ENCODE measurements at regions not wholly inside any gene's neighbourhood (a gene's known extent, or its start where the extent isn't known, plus 50 kb on each side); places are given as distances from the start of the nearest gene placed in this dataset.

GRCh38 chr9:17881371-17881770 is 302.5 kb downstream of the SH3GL2 start:
- no peaks in the 10 kb centered on the region for H3K9me3 ChIP-seq (ENCODE audit: control extremely low read depth in 1 of 3, control insufficient read depth in 2 of 3, insufficient read depth in 1 of 3, low read length in 2 of 3)
- no peaks in the 10 kb centered on the region for H3K79me2 ChIP-seq (ENCODE audit: control insufficient read depth, insufficient read depth, low read length)
- ChIA-PET POLR2A (no interaction called here), CTCF (no interaction called here)
- Mint-ChIP-seq H3K4me1 (no peaks in the 10 kb centered on the region), H3K9me3 (ENCODE audit: insufficient read depth) (no peaks in the 10 kb centered on the region), H3K27ac (no peak overlapping the region), H3K27me3 (no peaks in the 10 kb centered on the region), H3K4me3 (no peak overlapping the region)
- DNase-seq, result no peak
- TF ChIP-seq, protein P1, sequence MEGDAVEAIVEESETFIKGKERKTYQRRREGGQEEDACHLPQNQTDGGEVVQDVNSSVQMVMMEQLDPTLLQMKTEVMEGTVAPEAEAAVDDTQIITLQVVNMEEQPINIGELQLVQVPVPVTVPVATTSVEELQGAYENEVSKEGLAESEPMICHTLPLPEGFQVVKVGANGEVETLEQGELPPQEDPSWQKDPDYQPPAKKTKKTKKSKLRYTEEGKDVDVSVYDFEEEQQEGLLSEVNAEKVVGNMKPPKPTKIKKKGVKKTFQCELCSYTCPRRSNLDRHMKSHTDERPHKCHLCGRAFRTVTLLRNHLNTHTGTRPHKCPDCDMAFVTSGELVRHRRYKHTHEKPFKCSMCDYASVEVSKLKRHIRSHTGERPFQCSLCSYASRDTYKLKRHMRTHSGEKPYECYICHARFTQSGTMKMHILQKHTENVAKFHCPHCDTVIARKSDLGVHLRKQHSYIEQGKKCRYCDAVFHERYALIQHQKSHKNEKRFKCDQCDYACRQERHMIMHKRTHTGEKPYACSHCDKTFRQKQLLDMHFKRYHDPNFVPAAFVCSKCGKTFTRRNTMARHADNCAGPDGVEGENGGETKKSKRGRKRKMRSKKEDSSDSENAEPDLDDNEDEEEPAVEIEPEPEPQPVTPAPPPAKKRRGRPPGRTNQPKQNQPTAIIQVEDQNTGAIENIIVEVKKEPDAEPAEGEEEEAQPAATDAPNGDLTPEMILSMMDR (IDR thresholded peaks at IDR 0.05), result no peak
- no peak for TF ChIP-seq EZH2 (IDR thresholded peaks at IDR 0.05; ENCODE audit: borderline replicate concordance, insufficient read depth, low read depth, low read length, poor library complexity, severe bottlenecking)
- WGBS (ENCODE audit: insufficient coverage), result 98% methylated on average over 8 of the region's 9 CpGs
- H3K4me2 ChIP-seq (replicated peaks; ENCODE audit: low read depth, low read length, poor library complexity, severe bottlenecking), result no peak overlapping the region
- intact Hi-C loops (cut with micrococcal nuclease), result no loop called here
- no peaks in the 10 kb centered on the region for H4K20me1 ChIP-seq (ENCODE audit: control insufficient read depth, insufficient read depth, low read length, poor library complexity, severe bottlenecking)
- no peak for ATAC-seq (ENCODE audit: low read depth)
- H3K4me1 ChIP-seq (ENCODE audit: control insufficient read depth in 2 of 2, insufficient read depth in 2 of 2, low read length in 2 of 2), result no peaks in the 10 kb centered on the region
- H3K9ac ChIP-seq (ENCODE audit: low read length), result no peak overlapping the region
- H2AFZ ChIP-seq (ENCODE audit: insufficient read depth, low read depth, low read length, poor library complexity, severe bottlenecking), result no peak overlapping the region
- H3K36me3 ChIP-seq (replicated peaks in 1 of 2; ENCODE audit: control extremely low read depth in 1 of 2, control insufficient read depth in 1 of 2, extremely low read depth in 1 of 2, insufficient read depth in 2 of 2, low read length in 1 of 2), result no peaks in the 10 kb centered on the region
- H3K27me3 ChIP-seq (replicated peaks in 1 of 4; ENCODE audit: control extremely low read depth in 1 of 4, control insufficient read depth in 3 of 4, insufficient read depth in 4 of 4, low read length in 3 of 4), result no peaks in the 10 kb centered on the region
- H3K27ac ChIP-seq (ENCODE audit: low read length in 2 of 2), result no peak overlapping the region
- no peak overlapping the region for H3K4me3 ChIP-seq (ENCODE audit: control extremely low read depth in 1 of 5, extremely low read depth in 1 of 5, insufficient read depth in 1 of 5, low read depth in 2 of 5, low read length in 4 of 5)

DNA sequence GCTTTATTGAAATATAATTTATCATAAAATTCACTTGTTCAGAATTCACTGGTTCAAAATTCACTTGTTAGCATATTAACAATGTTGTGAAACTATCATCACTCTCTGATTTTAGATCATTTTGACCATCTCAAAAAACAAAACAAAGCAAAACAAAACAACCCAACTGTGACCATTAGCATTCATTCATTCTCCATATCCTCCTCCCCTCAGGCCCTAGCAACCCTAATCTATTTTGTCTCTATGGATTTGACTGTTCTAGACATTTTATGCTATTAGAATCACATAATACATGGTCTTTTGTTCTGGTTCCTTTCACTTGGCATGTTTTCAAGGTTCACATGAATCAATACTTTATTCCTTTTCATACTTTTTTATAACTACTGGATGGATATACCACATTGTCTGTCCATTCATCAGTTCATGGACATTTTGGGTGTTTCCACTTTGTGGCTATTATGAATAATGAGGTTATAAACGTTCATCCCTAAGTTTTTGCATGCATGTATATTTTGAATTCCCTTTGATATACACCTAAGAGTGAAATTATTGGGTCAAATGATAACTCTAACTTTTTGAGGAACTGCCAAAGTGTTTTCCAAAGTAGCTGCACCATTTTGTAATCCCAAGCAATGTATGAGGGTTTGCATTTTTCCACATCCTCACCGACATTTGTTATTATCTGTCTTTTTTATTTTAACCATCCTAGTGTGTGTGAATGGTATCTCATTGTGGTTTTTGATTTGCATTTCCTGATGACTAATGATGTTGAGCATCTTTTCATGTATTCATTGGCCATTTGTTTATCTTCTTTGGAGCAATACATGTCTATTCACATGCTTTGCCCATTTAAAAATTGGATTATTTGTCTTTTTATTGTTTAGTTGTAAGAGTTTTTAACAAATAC is 304.1 kb downstream of the SH3GL2 start:
- Histone ChIP-seq H4K20me1 (ENCODE audit: control insufficient read depth, insufficient read depth, low read length, poor library complexity, severe bottlenecking) (no peaks in the 10 kb centered on the region), H3K4me2 (replicated peaks; ENCODE audit: low read depth, low read length, poor library complexity, severe bottlenecking) (no peak overlapping the region), H3K4me3 (ENCODE audit: control extremely low read depth in 1 of 5, extremely low read depth in 1 of 5, insufficient read depth in 1 of 5, low read depth in 2 of 5, low read length in 4 of 5) (no peak overlapping the region), H3K27ac (ENCODE audit: low read length in 2 of 2) (no peak overlapping the region), H3K36me3 (replicated peaks in 1 of 2; ENCODE audit: control extremely low read depth in 1 of 2, control insufficient read depth in 1 of 2, extremely low read depth in 1 of 2, insufficient read depth in 2 of 2, low read length in 1 of 2) (no peaks in the 10 kb centered on the region), H3K9ac (ENCODE audit: low read length) (no peak overlapping the region), H3K79me2 (ENCODE audit: control insufficient read depth, insufficient read depth, low read length) (no peaks in the 10 kb centered on the region), H3K4me1 (ENCODE audit: control insufficient read depth in 2 of 2, insufficient read depth in 2 of 2, low read length in 2 of 2) (no peaks in the 10 kb centered on the region), H3K9me3 (ENCODE audit: control extremely low read depth in 1 of 3, control insufficient read depth in 2 of 3, insufficient read depth in 1 of 3, low read length in 2 of 3) (no peaks in the 10 kb centered on the region), H2AFZ (ENCODE audit: insufficient read depth, low read depth, low read length, poor library complexity, severe bottlenecking) (no peak overlapping the region), H3K27me3 (replicated peaks in 1 of 4; ENCODE audit: control extremely low read depth in 1 of 4, control insufficient read depth in 3 of 4, insufficient read depth in 4 of 4, low read length in 3 of 4) (no peaks in the 10 kb centered on the region)
- ChIA-PET POLR2A (no interaction called here), CTCF (no interaction called here)
- Mint-ChIP-seq H3K9me3 (ENCODE audit: insufficient read depth) (no peaks in the 10 kb centered on the region), H3K27ac (no peak overlapping the region), H3K4me3 (no peak overlapping the region), H3K27me3 (no peaks in the 10 kb centered on the region), H3K4me1 (no peaks in the 10 kb centered on the region)
- intact Hi-C loops (cut with micrococcal nuclease), result no loop called here
- DNase-seq, result no peak
- WGBS (ENCODE audit: insufficient coverage), result no CpG with 5 or more reads among the region's 2 CpGs
- TF ChIP-seq, protein P1 (IDR thresholded peaks at IDR 0.05), result no peak
- no peak for TF ChIP-seq EZH2 (IDR thresholded peaks at IDR 0.05; ENCODE audit: borderline replicate concordance, insufficient read depth, low read depth, low read length, poor library complexity, severe bottlenecking)
- ATAC-seq (ENCODE audit: low read depth), result no peak

All from B cell (primary cell).